ENCODE measurements at regions not wholly inside any gene's neighbourhood (a gene's known extent, or its start where the extent isn't known, plus 50 kb on each side); places are given as distances from the start of the nearest gene placed in this dataset. TPM values are rescaled to one million over a fixed set of nuclear protein-coding genes. Genes with fewer than 3 reads are reported as not detected.

- DNase-seq (ENCODE audit: missing footprints) (no peak), ATAC-seq (no peak)
- intact Hi-C loops (cut with DNase I), result no loop called here
Observed at GRCh38 chr22:47233316-47234243, 471.1 kb downstream of the TBC1D22A start.

- ATAC-seq, result no peak
- no peak for DNase-seq (ENCODE audit: missing footprints)
- intact Hi-C loops (cut with DNase I), result no loop called here
Observed at GRCh38 chr22:47232753-47233152, 470.3 kb downstream of the TBC1D22A start.

- DNase-seq (ENCODE audit: missing footprints) (no peak), ATAC-seq (no peak)
- intact Hi-C loops (cut with DNase I), result no loop called here
Observed at GRCh38 chr22:47232197-47232596, 469.7 kb downstream of the TBC1D22A start.

- no peak for DNase-seq (ENCODE audit: missing footprints)
- intact Hi-C loops (cut with DNase I), result no loop called here
- ATAC-seq, result no peak
Observed at GRCh38 chr22:47231759-47232158, 469.3 kb downstream of the TBC1D22A start.

GRCh38 chr22:47230741-47231140, 468.3 kb downstream of the TBC1D22A start:
- DNase-seq (ENCODE audit: missing footprints) (no peak), ATAC-seq (no peak)
- intact Hi-C loops (cut with DNase I), result no loop called here

- ATAC-seq (no peak), DNase-seq (ENCODE audit: missing footprints) (no peak)
- intact Hi-C loops (cut with DNase I), result no loop called here
Observed at GRCh38 chr22:47230251-47230650, 467.8 kb downstream of the TBC1D22A start.

GRCh38 chr22:47228767-47229166, 466.3 kb downstream of the TBC1D22A start:
- no peak for ATAC-seq
- intact Hi-C loops (cut with DNase I), result no loop called here

GRCh38 chr22:47225931-47226633, 463.6 kb downstream of the TBC1D22A start:
- DNase-seq (ENCODE audit: missing footprints) (no peak), ATAC-seq (no peak)
- intact Hi-C loops (cut with DNase I), result no loop called here

More at GRCh38 chr22:47228767-47229166, 466.3 kb downstream of the TBC1D22A start:
- DNase-seq (ENCODE audit: missing footprints), result no peak

- ATAC-seq (no peak), DNase-seq (ENCODE audit: missing footprints) (no peak)
- intact Hi-C loops (cut with DNase I), result no loop called here
Observed at GRCh38 chr22:47225080-47225930, 462.9 kb downstream of the TBC1D22A start.

Small RNAs in the stretch of these regions (microRNA-seq; reads per million reads assigned to microRNA genes)
- gene MIR3201 (not detected), gene MIR3667 (2.2 reads per million), gene MIR4535 (not detected)

Data from Right ventricle myocardium inferior (tissue), 1 donor.